NCI-H69 (cell line): ENCODE measurements at regions not wholly inside any gene's neighbourhood (a gene's known extent, or its start where the extent isn't known, plus 50 kb on each side); places are given as distances from the start of the nearest gene placed in this dataset.

ENCODE experiments used
- DNase-seq: peaks from one replicate; lab custom pipeline; 2025; lab: John Stamatoyannopoulos, UW

GRCh38 chr19:31560086-31561060 lies 211.1 kb upstream of the TSHZ3 start:
- DNase-seq, result no peak

GRCh38 chr19:31562966-31563612 lies 213.9 kb upstream of the TSHZ3 start:
- no peak for DNase-seq

- no peak for DNase-seq
Measured at GRCh38 chr19:31567776-31568175, 218.5 kb upstream of the TSHZ3 start.

GRCh38 chr19:31568724-31569123 lies 219.5 kb upstream of the TSHZ3 start:
- DNase-seq, result no peak

- DNase-seq, result no peak
Measured at GRCh38 chr19:31570718-31571117, 221.5 kb upstream of the TSHZ3 start.

GRCh38 chr19:31572102-31572975 lies 223.1 kb upstream of the TSHZ3 start:
- DNase-seq, result no peak

- no peak for DNase-seq
Measured at GRCh38 chr19:31572976-31573298, 223.7 kb upstream of the TSHZ3 start.

- no peak for DNase-seq
Measured at GRCh38 chr19:31574251-31574973, 225.2 kb upstream of the TSHZ3 start.

- DNase-seq, result no peak
Measured at GRCh38 chr19:31575846-31576335, 226.7 kb upstream of the TSHZ3 start.

- DNase-seq, result no peak
Measured at GRCh38 chr19:31578326-31578725, 229.1 kb upstream of the TSHZ3 start.

- DNase-seq, result no peak
Measured at GRCh38 chr19:31583148-31583547, 233.9 kb upstream of the TSHZ3 start.

GRCh38 chr19:31586282-31586681 lies 237.0 kb upstream of the TSHZ3 start:
- DNase-seq, result no peak

GRCh38 chr19:31589109-31589508 lies 239.9 kb upstream of the TSHZ3 start:
- DNase-seq, result no peak

GRCh38 chr19:31591258-31591657 lies 242.0 kb upstream of the TSHZ3 start:
- no peak for DNase-seq

- no peak for DNase-seq
Measured at GRCh38 chr19:31592456-31592855, 243.2 kb upstream of the TSHZ3 start.

GRCh38 chr19:31594701-31595100 lies 245.5 kb upstream of the TSHZ3 start:
- no peak for DNase-seq

GRCh38 chr19:31595521-31595920 lies 246.3 kb upstream of the TSHZ3 start:
- DNase-seq, result no peak

GRCh38 chr19:31596751-31597150 lies 247.5 kb upstream of the TSHZ3 start:
- DNase-seq, result no peak

- DNase-seq, result no peak
Measured at GRCh38 chr19:31597616-31598015, 248.4 kb upstream of the TSHZ3 start.

- no peak for DNase-seq
Measured at GRCh38 chr19:31598730-31599238, 249.5 kb upstream of the TSHZ3 start.

GRCh38 chr19:31600731-31601295 lies 251.6 kb upstream of the TSHZ3 start:
- no peak for DNase-seq
